IPS-18c (cell line): ENCODE measurements at regions not wholly inside any gene's neighbourhood (a gene's known extent, or its start where the extent isn't known, plus 50 kb on each side); places are given as distances from the start of the nearest gene placed in this dataset.

ENCODE experiments used
- H3K4me3 ChIP-seq: 2 replicates; pipeline ENCODE4 v1.7.0; 2013; ENCODE audit warnings: low read depth, mild to moderate bottlenecking, low read length, moderate library complexity; ENCODE audit not compliant: insufficient read depth
- H3K9me3 ChIP-seq: one replicate; pipeline ENCODE4 v1.6.1; 2013; ENCODE audit warnings: mild to moderate bottlenecking, low read length, moderate library complexity; ENCODE audit not compliant: control insufficient read depth, insufficient read depth

DNA sequence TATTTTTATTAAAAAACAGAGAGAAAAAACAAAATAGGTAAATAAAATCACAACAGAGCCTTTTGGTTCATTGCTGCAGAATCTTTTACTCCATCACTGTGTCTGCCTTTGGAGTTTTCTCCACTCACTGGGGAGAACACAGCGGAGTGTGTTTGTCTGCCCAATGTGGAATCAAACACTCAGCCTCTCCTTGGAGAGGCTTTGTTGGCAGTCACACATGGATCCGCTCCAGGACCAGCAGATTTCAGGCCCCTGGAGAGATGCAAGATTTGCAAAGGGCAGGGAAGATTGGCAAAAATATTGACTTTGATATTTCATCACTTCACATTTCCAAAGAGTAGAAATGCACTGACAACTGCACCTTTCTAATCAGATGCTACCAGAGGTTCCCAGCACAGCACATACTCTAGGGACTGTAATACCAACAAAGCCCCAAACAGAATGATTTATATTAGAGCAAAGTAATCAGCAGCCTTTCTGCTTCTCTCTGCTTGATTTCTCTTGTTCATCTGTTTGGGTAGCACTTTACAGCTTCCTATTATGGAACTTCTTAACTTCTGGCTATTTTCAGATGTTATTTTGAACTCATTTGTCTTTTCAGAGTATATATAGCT lies 1898.8 kb upstream of the PIK3C3 start:
- Histone ChIP-seq H3K9me3 (no peaks in the 10 kb centered on the region), H3K4me3 (no peak overlapping the region)

DNA sequence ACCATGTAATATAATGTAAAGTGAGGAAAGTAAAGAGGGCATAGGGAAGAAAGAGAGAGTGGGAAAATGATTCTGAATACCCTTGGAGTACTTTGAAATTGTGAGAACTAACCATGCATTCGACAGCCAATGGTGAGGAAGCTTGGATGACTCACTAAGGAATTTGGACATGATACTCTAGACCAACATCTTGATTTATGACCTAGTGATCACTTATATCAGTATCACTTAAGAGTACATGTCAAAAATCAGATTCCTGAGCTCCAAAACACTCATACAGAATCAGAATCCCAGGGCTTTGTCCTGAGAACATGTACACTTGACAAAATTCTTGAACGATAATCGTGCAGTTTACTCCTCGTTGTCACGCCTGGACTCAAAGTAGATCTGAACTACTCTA lies 1899.8 kb upstream of the PIK3C3 start:
- H3K9me3 ChIP-seq = no peaks in the 10 kb centered on the region
- no peak overlapping the region for H3K4me3 ChIP-seq

DNA sequence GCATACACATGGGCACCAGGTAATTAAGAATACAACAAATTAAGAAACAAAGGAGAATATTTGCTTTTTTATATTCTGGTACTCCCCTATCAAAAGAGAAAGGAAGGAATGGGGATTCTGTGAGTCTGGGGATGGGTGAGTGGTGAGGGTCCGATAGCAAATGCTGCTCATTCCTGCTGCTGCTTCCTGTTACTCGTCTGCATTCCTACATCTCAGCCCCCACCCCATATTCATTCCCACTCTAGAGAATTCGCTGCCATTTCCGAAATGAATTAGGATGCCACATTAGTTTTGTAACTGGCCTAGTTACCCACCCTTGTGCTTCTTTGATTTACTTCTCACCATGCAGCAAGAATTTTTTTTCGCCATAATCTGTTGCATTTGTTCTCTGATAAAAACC lies 1905.3 kb upstream of the PIK3C3 start:
- no peak overlapping the region for H3K4me3 ChIP-seq

DNA sequence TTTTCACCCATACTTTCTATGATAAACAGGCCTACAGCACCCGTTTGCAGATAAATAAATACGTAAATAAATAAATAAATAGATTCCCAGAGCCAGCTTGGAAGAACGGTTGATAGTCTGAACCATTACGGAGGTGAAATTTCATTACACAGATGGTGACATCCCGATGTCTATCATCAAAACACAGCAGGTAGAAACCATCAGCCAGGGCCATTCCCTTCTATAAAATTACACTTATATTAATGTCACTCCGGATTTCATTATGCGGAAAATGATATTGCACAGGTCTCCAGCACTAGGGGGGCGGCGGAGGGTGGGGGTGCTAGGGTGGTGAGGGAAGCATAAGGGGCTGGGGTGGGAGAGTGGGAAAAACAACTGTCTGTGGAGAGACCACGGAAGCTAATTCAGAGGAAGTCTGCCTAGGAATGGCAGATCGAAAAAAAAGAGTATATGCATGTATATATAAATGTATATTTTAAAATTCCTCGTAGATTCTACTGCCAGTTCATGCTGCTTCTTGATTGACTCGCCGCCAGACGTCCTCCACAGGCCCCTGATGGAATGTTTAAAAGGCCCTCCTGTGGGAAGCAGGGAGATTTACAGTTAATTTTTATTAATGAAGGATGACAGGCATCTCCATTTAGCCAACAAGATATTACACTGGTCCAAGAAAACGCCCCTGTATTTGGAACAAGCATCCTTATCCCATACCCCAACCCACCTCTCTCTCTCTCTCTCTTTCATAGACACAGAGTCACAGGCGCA lies 1906.0 kb upstream of the PIK3C3 start:
- no peak overlapping the region for H3K4me3 ChIP-seq
- H3K9me3 ChIP-seq = no peaks in the 10 kb centered on the region

More for the DNA sequence above, 1905.3 kb upstream of the PIK3C3 start:
- H3K9me3 ChIP-seq = no peaks in the 10 kb centered on the region

DNA sequence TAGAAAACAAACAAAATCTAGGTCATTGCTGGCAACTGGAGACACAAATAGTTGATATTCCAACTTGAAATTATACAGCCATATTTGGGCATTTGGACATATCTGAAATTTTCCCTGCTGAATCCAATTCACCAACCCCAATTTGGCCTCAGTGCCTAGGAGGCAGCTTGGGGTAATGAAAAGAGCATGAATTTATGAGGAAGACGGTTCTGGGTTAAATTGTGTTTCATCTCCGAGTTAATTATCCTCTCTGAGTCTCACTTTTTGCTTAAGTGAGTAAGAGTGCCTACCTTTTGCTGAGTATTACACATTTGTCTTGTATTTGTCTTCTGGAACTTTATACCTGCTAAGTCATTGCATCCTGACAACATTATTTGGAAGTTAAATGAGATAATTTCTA lies 1906.8 kb upstream of the PIK3C3 start:
- no peaks in the 10 kb centered on the region for H3K9me3 ChIP-seq

DNA sequence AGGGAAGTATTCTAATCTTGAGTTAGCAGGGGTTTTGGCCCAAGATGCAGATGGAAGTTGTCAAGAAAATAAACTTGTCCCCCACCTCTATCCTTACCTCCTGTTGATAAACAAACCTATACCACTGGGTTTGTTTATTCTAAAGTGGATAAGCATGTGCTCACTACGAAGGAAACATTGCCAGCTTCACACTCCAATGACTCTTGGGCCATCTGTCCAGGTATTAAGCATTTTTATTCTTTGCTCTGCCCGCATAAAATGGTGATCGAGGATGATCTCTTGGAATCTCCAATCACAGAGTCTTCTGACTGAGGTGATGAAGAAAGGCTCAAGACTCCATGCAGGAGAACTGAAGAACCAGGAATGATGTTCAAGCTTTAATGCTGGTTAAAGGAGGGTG lies 1908.4 kb upstream of the PIK3C3 start:
- no peaks in the 10 kb centered on the region for H3K9me3 ChIP-seq
- H3K4me3 ChIP-seq = no peak overlapping the region

More for the DNA sequence above, 1906.8 kb upstream of the PIK3C3 start:
- H3K4me3 ChIP-seq = no peak overlapping the region

DNA sequence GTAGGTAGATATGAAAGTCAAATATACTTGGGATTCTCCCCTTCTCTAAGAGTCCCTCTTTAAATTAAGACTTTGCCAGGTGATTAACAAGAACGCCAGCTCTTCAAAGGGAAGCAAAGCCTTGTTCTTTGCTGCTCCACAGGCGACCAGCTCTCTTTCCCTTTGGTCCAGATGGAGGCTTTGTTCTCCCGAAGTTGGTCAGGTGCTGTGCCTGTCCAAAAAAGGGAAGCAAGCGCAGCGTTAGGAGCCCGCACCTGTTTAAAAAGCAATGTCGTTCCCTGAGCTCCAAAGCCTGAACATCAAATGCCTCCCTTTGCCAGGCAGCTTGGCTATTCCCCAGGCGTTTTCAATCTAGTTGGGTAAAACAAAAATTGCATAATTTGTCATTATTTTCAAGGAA lies 1913.1 kb upstream of the PIK3C3 start:
- Histone ChIP-seq H3K4me3 (no peak overlapping the region), H3K9me3 (no peaks in the 10 kb centered on the region)

DNA sequence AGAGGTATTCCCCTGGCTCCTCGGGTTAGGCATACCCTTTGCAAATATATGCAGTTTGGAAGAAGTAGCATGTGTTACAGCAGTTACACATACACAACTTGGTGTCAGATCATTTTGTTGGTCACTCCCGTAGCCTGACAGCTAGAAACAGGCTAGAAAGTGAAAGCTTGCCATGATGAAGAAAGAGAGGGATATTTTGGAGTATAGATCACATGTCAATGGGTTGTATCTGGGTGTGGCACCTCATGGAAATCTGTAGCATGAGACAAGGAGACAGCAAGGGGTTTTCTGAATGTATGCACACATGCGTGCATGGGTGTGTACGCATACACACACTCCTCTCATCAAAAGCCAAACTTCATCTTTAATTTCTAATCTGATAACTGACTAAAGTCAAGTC lies 1914.5 kb upstream of the PIK3C3 start:
- Histone ChIP-seq H3K4me3 (no peak overlapping the region), H3K9me3 (no peaks in the 10 kb centered on the region)

DNA sequence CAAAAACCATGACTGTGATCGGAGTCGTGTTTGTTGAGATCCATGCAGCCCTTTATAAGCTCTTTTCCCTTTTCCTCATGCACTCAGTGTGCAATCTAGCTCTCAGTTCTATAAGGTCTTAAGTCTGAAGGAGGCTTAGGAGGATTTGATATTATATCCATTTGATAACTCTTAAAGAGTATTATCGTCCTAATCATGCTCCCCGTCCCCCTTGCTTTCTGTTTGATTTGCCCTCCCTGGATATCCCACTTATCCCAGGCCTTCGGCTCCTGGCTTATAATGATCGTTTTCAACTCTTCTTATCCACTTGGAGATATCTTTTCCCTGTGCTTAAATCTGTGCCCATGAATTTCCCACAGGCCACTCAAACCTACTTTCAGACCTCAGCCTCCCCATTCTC lies 1917.7 kb upstream of the PIK3C3 start:
- Histone ChIP-seq H3K4me3 (no peak overlapping the region), H3K9me3 (no peaks in the 10 kb centered on the region)

DNA sequence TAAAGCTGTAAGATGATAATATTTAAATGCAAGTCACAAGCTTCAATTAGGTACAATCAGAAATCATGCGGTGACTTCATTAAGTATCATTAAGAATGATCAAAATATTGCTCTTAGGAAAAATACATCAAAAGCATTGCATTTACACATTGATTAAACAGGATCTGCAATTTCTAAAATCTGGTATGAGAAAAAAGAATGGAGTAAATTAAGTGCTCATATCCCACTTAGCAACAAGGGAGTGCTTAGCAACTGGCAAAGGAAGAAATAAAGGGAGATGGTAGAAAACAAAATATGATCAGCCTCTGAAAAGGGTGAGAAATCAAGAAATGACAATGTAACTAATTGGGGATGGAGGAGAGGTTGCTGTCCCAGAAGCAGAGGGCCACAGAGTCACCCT lies 1918.2 kb upstream of the PIK3C3 start:
- Histone ChIP-seq H3K4me3 (no peak overlapping the region), H3K9me3 (no peaks in the 10 kb centered on the region)

DNA sequence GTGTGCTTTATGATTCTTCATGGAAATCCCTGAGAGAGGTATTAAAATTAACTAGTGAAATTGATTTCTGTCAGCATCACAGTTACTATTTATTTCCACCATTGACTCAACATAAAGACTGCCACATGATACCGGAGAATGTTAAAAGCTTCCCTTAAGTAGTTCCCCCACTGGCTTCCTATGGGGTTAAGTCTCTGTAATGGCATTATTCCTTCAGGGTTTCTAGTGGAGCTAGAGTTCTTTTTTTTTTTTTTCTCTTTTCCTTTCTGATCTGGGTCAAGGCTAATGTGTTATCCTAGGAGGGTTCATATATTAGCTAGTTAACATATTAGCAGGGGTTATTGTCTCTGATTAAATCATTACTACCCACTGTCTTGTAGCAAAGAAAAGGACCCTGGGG lies 1919.1 kb upstream of the PIK3C3 start:
- no peaks in the 10 kb centered on the region for H3K9me3 ChIP-seq
- no peak overlapping the region for H3K4me3 ChIP-seq

DNA sequence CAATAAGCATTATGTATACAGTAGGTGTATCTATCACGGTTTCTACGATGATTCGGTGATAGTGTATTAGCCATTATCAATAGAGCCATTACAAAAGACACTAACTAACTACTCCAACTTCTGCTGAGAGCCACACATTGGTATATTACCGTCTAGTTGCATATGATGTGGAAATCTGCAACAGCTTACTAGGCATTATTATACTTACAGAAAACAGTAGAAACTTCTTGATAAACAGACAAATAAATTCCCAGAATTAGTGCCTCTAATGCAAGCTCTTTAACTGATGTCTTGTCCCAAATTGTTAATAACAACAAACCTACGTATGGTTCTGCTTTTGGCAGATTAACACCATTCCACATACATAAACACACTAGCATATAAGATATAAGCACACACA lies 1923.0 kb upstream of the PIK3C3 start:
- Histone ChIP-seq H3K4me3 (no peak overlapping the region), H3K9me3 (no peaks in the 10 kb centered on the region)

DNA sequence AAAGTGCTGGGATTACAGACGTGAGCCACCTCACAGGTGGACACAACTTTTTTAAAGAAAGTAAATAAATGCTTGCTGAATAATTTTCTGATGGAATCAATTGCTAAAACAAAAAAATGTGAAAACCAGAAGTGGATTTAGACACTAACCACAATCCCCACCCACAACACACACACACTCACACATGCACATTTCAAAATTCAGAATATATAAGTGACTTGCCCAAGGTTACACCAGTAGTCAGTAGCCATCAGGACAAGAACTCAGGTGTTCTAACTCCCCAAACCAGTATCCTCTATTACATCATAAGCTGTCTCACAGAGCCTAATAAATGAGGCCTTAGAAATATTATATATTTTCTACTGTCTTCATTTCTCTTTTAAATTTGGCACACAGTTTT lies 1923.6 kb upstream of the PIK3C3 start:
- Histone ChIP-seq H3K9me3 (no peaks in the 10 kb centered on the region), H3K4me3 (no peak overlapping the region)

DNA sequence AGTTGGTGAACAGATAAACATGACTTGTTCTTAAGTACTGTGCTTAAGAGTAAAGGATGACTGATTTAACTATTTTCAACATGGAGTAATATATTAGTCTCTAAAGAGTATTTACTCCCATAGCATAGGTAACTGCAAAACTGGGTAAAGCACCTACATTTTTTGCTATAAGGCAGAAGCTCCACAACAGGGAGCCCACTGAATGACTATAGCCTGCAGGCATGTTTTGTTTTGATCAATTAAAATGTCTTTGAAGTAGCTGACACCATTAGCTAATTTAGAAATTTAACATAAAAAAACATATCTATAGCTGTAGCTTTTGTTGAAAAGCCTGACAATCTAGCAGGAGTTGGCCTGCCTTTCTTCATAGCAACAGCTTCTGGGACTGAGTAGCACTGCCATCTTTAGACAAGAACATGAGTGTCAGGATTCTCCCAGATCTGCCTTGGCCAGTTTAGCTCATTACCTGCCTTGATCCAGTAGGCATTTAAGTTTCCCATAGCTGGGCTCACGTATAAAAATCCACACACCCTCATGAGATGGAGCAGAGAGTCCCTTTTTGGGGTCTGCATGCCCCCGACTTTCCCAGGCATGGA lies 1935.1 kb upstream of the PIK3C3 start:
- no peak overlapping the region for H3K4me3 ChIP-seq
- H3K9me3 ChIP-seq = no peaks in the 10 kb centered on the region

DNA sequence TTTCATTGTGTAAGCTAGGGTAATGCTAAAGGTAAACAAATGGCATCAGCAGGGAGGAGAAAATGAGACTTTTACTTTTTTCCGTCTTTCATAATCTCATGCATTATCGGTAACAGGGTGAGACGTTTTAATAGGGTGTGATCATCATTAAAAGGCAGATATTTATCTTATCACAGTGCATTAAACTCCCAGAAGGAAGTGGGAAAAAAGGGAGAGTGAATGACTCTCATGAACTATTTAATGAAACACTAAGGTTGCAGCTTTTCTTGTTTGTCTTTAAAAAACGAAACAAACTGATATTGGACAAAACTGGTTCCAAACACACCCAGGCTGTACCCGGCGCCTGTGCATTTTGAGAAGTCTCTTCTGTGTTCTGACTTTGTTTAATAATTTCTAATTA lies 1936.8 kb upstream of the PIK3C3 start:
- Histone ChIP-seq H3K4me3 (no peak overlapping the region), H3K9me3 (no peaks in the 10 kb centered on the region)

DNA sequence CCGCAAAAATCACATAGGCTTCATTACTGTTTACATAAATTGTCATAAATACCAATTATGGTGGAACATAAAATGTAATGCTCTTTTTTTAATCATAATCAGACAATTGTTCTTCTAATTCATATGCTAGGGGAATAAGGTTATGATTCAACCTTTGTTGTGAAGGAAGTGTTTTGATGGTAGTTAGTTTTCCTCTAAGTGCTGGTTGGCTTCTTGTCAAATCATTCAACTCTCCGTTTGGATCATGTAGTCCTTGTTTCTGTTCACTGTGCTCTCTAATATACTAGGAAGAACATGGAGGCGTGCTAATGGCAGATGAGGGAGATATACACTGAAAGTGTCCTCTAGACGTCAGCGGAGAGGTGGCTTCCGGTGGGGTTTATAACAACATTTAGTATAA lies 1938.0 kb upstream of the PIK3C3 start:
- Histone ChIP-seq H3K9me3 (no peaks in the 10 kb centered on the region), H3K4me3 (no peak overlapping the region)

DNA sequence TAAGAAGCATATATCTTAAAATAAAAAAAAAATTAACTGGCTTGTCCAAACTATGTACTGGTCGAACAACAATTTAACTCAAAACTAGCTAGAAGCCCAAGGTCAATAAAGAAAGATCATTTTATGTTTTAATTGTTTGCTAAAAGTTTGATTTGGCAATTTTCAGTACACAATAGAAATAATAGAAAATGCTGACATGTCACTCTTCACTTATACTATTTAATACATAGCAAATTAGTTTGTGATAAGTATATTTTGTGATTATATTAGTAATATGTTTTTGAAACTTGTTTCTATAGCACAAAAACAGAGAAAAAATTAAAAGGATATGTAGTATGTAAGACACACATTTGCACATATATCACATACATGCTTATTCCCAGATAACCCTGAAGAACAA lies 1938.6 kb upstream of the PIK3C3 start:
- Histone ChIP-seq H3K4me3 (no peak overlapping the region), H3K9me3 (no peaks in the 10 kb centered on the region)

DNA sequence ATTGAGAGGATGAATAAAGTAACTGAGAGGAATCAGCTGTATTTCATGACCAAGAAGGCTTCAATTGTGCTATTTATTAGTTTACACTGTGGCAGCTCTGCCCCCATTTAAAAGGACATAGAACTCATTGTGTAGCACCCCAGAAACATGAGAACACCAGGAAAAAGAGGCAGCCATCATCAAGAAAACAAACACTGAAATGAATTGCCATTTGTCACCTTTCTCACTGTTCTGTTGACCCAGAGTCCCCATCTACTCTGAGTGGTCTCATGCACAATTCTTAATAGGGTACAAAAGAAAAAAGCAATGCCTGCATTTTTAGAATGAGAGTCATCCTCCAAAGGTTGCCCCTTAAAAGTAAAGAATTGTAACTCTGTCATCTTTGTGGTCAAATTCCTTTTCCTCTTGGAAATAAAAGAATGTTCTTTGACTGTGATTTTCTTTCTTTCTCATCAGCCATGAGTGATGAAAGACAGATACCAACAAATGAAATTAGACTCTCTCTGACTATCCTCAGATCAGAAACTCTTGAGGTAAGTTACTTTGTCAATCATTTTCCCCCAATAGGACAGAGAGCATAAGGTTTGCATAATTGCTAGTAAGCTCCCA lies 1941.9 kb upstream of the PIK3C3 start:
- no peaks in the 10 kb centered on the region for H3K9me3 ChIP-seq
- H3K4me3 ChIP-seq = no peak overlapping the region
